Nephron (organoid): ENCODE measurements at regions not wholly inside any gene's neighbourhood (a gene's known extent, or its start where the extent isn't known, plus 50 kb on each side); places are given as distances from the start of the nearest gene placed in this dataset.
A peak's percentile ranks its signal among the peaks of the same experiment; 100 is the strongest.

ENCODE experiments used
- H3K27ac Mint-ChIP-seq, 3 experiments: 2 replicates each; pipeline ENCODE4 v1.8.0; 2020; ENCODE audit warnings: mixed read lengths in 3 of 3, mild to moderate bottlenecking in 2 of 3, moderate library complexity in 1 of 3
- H3K27me3 Mint-ChIP-seq: 2 replicates; pipeline ENCODE4 v1.8.0; 2021; ENCODE audit warnings: low read depth, mild to moderate bottlenecking, moderate library complexity, mixed read lengths
- H3K36me3 Mint-ChIP-seq: 2 replicates; pipeline ENCODE4 v1.8.0; 2020; ENCODE audit warnings: low read depth, mixed read lengths
- H3K4me1 Mint-ChIP-seq: 2 replicates; pipeline ENCODE4 v1.8.0; 2020; ENCODE audit warnings: mixed read lengths
- H3K4me3 Mint-ChIP-seq, 3 experiments: 2 replicates each; pipeline ENCODE4 v1.8.0; 2020; ENCODE audit warnings: mild to moderate bottlenecking in 3 of 3, mixed read lengths in 3 of 3, moderate library complexity in 2 of 3
- H3K9me3 Mint-ChIP-seq: 2 replicates; pipeline ENCODE4 v1.8.0; 2020; ENCODE audit warnings: mixed read lengths
- CTCF ChIP-seq, 3 experiments: fragments of 200-600 bp; sonication (generic); IDR thresholded peaks; one replicate each; pipeline ENCODE4 v1.5.0; 2021; ENCODE audit warnings: antibody characterized with exemption in 3 of 3; ENCODE audit not compliant: unreplicated experiment in 3 of 3

- Mint-ChIP-seq H3K36me3 (no peaks in the 10 kb centered on the region), H3K9me3 (no peaks in the 10 kb centered on the region), H3K4me1 (peaks cover 28% of the 10 kb centered on the region), H3K27ac (peak overlapping the region in 1 of 3 experiments; percentile 5), H3K4me3 (no peak overlapping the region), H3K27me3 (peaks cover 4% of the 10 kb centered on the region)
- TF ChIP-seq CTCF (IDR thresholded peaks at IDR 0.05; ENCODE audit: unreplicated experiment in 3 of 3), result no peak
Measured at GRCh38 chr4:79495447-79495846, 87.4 kb upstream of the GK2 start.

DNA sequence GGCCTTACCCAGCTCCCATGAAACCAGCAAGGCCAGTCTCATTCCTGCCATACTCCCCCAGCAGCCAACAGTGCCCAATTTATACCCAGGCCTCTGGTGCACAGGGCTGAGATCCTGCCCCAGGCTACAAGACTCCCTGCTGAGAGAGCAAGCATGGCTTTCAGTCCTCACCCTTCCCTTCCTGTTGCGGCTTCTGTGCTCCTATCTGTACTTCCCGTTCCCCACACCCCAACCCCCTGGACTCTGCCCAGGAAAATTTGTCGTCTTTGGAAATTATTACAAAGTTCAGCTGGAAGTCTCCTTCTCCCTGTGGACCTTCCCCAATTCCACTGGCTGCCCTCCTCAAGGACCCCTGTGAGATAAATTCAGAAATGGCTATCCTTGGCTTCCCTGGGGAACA lies 84.1 kb upstream of the GK2 start:
- no peak overlapping the region for H3K4me3 Mint-ChIP-seq
- H3K27me3 Mint-ChIP-seq, result peaks cover 4% of the 10 kb centered on the region
- H3K9me3 Mint-ChIP-seq, result peaks cover 7% of the 10 kb centered on the region
- TF ChIP-seq CTCF (IDR thresholded peaks at IDR 0.05; ENCODE audit: unreplicated experiment in 3 of 3), result no peak
- no peak overlapping the region for H3K27ac Mint-ChIP-seq
- H3K4me1 Mint-ChIP-seq, result peaks cover 15% of the 10 kb centered on the region
- H3K36me3 Mint-ChIP-seq, result no peaks in the 10 kb centered on the region

DNA sequence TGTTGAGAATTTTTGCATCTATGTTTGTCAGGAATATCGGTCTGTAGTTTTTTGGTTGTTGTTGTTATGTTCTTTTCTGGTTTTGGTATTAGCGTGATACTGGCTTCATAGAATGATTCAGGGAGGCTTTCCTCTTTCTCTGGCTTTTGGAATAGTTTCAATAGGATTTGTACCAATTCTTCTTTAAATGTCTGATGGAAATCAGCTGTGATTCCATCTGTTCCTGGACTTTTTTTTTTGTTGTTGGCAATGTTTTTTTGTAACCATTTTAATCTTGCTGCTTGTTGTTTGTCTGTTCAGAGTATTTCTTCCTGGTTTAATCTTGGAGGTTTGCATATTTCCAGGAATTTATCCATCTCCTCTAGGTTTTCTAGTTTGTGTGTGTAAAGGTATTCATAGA lies 81.5 kb upstream of the GK2 start:
- Mint-ChIP-seq H3K4me3 (no peak overlapping the region), H3K9me3 (peaks cover 9% of the 10 kb centered on the region), H3K27ac (no peak overlapping the region), H3K27me3 (no peaks in the 10 kb centered on the region), H3K4me1 (no peaks in the 10 kb centered on the region), H3K36me3 (no peaks in the 10 kb centered on the region)
- no peak for TF ChIP-seq CTCF (IDR thresholded peaks at IDR 0.05; ENCODE audit: unreplicated experiment in 3 of 3)

DNA sequence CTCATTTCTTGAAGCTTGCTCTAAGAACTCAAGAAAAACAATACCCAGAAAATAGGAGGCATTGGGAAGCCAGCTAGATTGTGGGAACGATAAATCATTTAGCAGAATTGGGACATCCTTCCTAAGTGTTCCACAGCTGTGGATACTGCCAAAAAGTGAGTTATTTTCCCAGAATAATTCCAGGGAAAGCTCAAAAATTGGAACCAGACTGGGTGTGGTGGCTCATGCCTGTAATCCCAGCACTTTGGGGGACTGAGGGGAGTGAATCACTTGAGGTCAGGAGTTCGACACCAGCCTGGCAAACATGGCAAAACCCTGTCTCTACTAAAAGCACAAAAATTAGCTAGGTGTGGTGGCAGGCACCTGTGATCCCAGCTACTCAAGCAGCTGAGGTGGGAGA lies 68.2 kb upstream of the GK2 start:
- no peaks in the 10 kb centered on the region for H3K36me3 Mint-ChIP-seq
- peaks cover 5% of the 10 kb centered on the region for H3K9me3 Mint-ChIP-seq

GRCh38 chr4:79473439-79473724 lies 65.4 kb upstream of the GK2 start:
- Mint-ChIP-seq H3K9me3 (peaks cover 2% of the 10 kb centered on the region), H3K27me3 (no peaks in the 10 kb centered on the region), H3K4me3 (no peak overlapping the region), H3K36me3 (no peaks in the 10 kb centered on the region), H3K4me1 (no peaks in the 10 kb centered on the region), H3K27ac (no peak overlapping the region)
- no peak for TF ChIP-seq CTCF (IDR thresholded peaks at IDR 0.05; ENCODE audit: unreplicated experiment in 3 of 3)

More for the DNA sequence above, 68.2 kb upstream of the GK2 start:
- Mint-ChIP-seq H3K27ac (no peak overlapping the region), H3K4me3 (no peak overlapping the region), H3K4me1 (no peaks in the 10 kb centered on the region), H3K27me3 (no peaks in the 10 kb centered on the region)
- no peak for TF ChIP-seq CTCF (IDR thresholded peaks at IDR 0.05; ENCODE audit: unreplicated experiment in 3 of 3)

GRCh38 chr4:79472693-79473438 lies 64.8 kb upstream of the GK2 start:
- Mint-ChIP-seq H3K27me3 (no peaks in the 10 kb centered on the region), H3K36me3 (no peaks in the 10 kb centered on the region), H3K27ac (no peak overlapping the region), H3K4me3 (no peak overlapping the region), H3K9me3 (no peaks in the 10 kb centered on the region), H3K4me1 (no peaks in the 10 kb centered on the region)
- TF ChIP-seq CTCF (IDR thresholded peaks at IDR 0.05; ENCODE audit: unreplicated experiment in 3 of 3), result no peak
